ENCODE measurements at regions not wholly inside any gene's neighbourhood (a gene's known extent, or its start where the extent isn't known, plus 50 kb on each side); places are given as distances from the start of the nearest gene placed in this dataset.

GRCh38 chr5:34516686-34517085 lies 139.4 kb upstream of the RAI14 start:
- no peak overlapping the region for H3K27ac Mint-ChIP-seq
- no peaks in the 10 kb centered on the region for H3K9me3 Mint-ChIP-seq
- ATAC-seq (no peak), DNase-seq (no peak)
- no peaks in the 10 kb centered on the region for H3K36me3 Mint-ChIP-seq (ENCODE audit: low read depth)
- intact Hi-C loops (cut with micrococcal nuclease) = no loop called here
- H3K4me1 Mint-ChIP-seq (ENCODE audit: low read depth) = no peaks in the 10 kb centered on the region
- TF ChIP-seq CTCF (IDR thresholded peaks at IDR 0.05) = no peak
- ChIA-PET CTCF (no interaction called here), POLR2A (no interaction called here)
- H3K27me3 Mint-ChIP-seq = peaks cover 16% of the 10 kb centered on the region
- H3K4me3 Mint-ChIP-seq = no peak overlapping the region

GRCh38 chr5:34517249-34517648 lies 138.9 kb upstream of the RAI14 start:
- peaks cover 16% of the 10 kb centered on the region for H3K27me3 Mint-ChIP-seq
- CTCF ChIA-PET = no interaction called here
- intact Hi-C loops (cut with micrococcal nuclease) = no loop called here
- no peak for TF ChIP-seq CTCF (IDR thresholded peaks at IDR 0.05)
- DNase-seq (no peak), ATAC-seq (no peak)
- H3K4me3 Mint-ChIP-seq = no peak overlapping the region
- no peaks in the 10 kb centered on the region for H3K4me1 Mint-ChIP-seq (ENCODE audit: low read depth)
- H3K9me3 Mint-ChIP-seq = no peaks in the 10 kb centered on the region
- POLR2A ChIA-PET = no interaction called here
- no peak overlapping the region for H3K27ac Mint-ChIP-seq
- no peaks in the 10 kb centered on the region for H3K36me3 Mint-ChIP-seq (ENCODE audit: low read depth)

- POLR2A ChIA-PET = no interaction called here
- Mint-ChIP-seq H3K27me3 (peaks cover 14% of the 10 kb centered on the region), H3K36me3 (ENCODE audit: low read depth) (no peaks in the 10 kb centered on the region), H3K4me1 (ENCODE audit: low read depth) (peaks cover 2% of the 10 kb centered on the region), H3K4me3 (no peak overlapping the region), H3K27ac (no peak overlapping the region), H3K9me3 (no peaks in the 10 kb centered on the region)
- CTCF ChIA-PET = interaction anchor here (1.0 to 2.2 kb wide), 3 partner anchors 9 to 379 kb away, joined by 3 to 10 read pairs (median 8); no protein-coding TSS in a partner anchor
- intact Hi-C loops (cut with micrococcal nuclease) = no loop called here
- ATAC-seq (no peak), DNase-seq (no peak)
- TF ChIP-seq CTCF (IDR thresholded peaks at IDR 0.05) = no peak
Measured at GRCh38 chr5:34519489-34520220, 136.5 kb upstream of the RAI14 start.

GRCh38 chr5:34521628-34522290 lies 134.4 kb upstream of the RAI14 start:
- intact Hi-C loops (cut with micrococcal nuclease) = no loop called here
- H3K4me1 Mint-ChIP-seq (ENCODE audit: low read depth) = peaks cover 2% of the 10 kb centered on the region

More at GRCh38 chr5:34521628-34522290, 134.4 kb upstream of the RAI14 start:
- no peak for TF ChIP-seq CTCF (IDR thresholded peaks at IDR 0.05)
- ChIA-PET POLR2A (no interaction called here), CTCF (interaction anchor here (0.9 to 1.2 kb wide), 2 partner anchors 376 to 383 kb away, joined by 4 to 6 read pairs; no protein-coding TSS in a partner anchor)
- Mint-ChIP-seq H3K27ac (no peak overlapping the region), H3K27me3 (peaks cover 11% of the 10 kb centered on the region), H3K36me3 (ENCODE audit: low read depth) (no peaks in the 10 kb centered on the region), H3K4me3 (no peak overlapping the region), H3K9me3 (no peaks in the 10 kb centered on the region)
- no peak for ATAC-seq
- DNase-seq = no peak

Data from activated CD8-positive, alpha-beta T cell treated with anti-CD3 and anti-CD28 coated beads for 36 hours (primary cell).